Stimulated activated naive CD4-positive, alpha-beta T cell (primary cell): ENCODE measurements at regions not wholly inside any gene's neighbourhood (a gene's known extent, or its start where the extent isn't known, plus 50 kb on each side); places are given as distances from the start of the nearest gene placed in this dataset.

Experiments
- DNase-seq, 6 experiments: peaks; one replicate each; lab custom pipeline; 2025; lab: John Stamatoyannopoulos, UW

- no peak for DNase-seq
These were observed 204.4 kb downstream of the FAM76B start for GRCh38 chr11:95585069-95585751.

GRCh38 chr11:95584589-95584988 is 205.0 kb downstream of the FAM76B start:
- DNase-seq = peak in 1 of 6 experiments; percentile 1

- no peak for DNase-seq
These were observed 205.4 kb downstream of the FAM76B start for GRCh38 chr11:95584180-95584579.

- DNase-seq = no peak
These were observed 211.7 kb downstream of the FAM76B start for GRCh38 chr11:95577716-95578460.

GRCh38 chr11:95576146-95576845 is 213.3 kb downstream of the FAM76B start:
- DNase-seq = no peak

GRCh38 chr11:95575517-95575916 is 214.1 kb downstream of the FAM76B start:
- no peak for DNase-seq

- no peak for DNase-seq
These were observed 217.8 kb downstream of the FAM76B start for GRCh38 chr11:95571718-95572260.

- DNase-seq = no peak
These were observed 218.7 kb downstream of the FAM76B start for GRCh38 chr11:95570845-95571244.

GRCh38 chr11:95569207-95569606 is 220.4 kb downstream of the FAM76B start:
- DNase-seq = no peak

- DNase-seq = no peak
These were observed 221.3 kb downstream of the FAM76B start for GRCh38 chr11:95568281-95568680.

- DNase-seq = no peak
These were observed 221.9 kb downstream of the FAM76B start for GRCh38 chr11:95567685-95568084.

GRCh38 chr11:95566211-95566610 is 223.4 kb downstream of the FAM76B start:
- no peak for DNase-seq

GRCh38 chr11:95565724-95566141 is 223.8 kb downstream of the FAM76B start:
- no peak for DNase-seq

GRCh38 chr11:95563859-95564258 is 225.7 kb downstream of the FAM76B start:
- no peak for DNase-seq

GRCh38 chr11:95563173-95563572 is 226.4 kb downstream of the FAM76B start:
- no peak for DNase-seq

GRCh38 chr11:95562196-95562921 is 227.2 kb downstream of the FAM76B start:
- DNase-seq = no peak

GRCh38 chr11:95559899-95560298 is 229.7 kb downstream of the FAM76B start:
- no peak for DNase-seq

GRCh38 chr11:95557376-95557775 is 232.2 kb downstream of the FAM76B start:
- no peak for DNase-seq

- DNase-seq = no peak
These were observed 233.0 kb downstream of the FAM76B start for GRCh38 chr11:95556342-95557163.

GRCh38 chr11:95556011-95556341 is 233.6 kb downstream of the FAM76B start:
- no peak for DNase-seq

- no peak for DNase-seq
These were observed 234.7 kb downstream of the FAM76B start for GRCh38 chr11:95554911-95555310.
